ENCODE measurements at regions not wholly inside any gene's neighbourhood (a gene's known extent, or its start where the extent isn't known, plus 50 kb on each side); places are given as distances from the start of the nearest gene placed in this dataset.
"Not testable (repeated sequence)": the region's sequence is repeated elsewhere in the genome, so short reads cannot be mapped to it uniquely, and the experiment has no call there.

- DNase-seq (ENCODE audit: low read depth) = not testable (repeated sequence)
Observed at GRCh38 chr14:106410229-106410628, 883.8 kb downstream of the TMEM121 start.

DNA sequence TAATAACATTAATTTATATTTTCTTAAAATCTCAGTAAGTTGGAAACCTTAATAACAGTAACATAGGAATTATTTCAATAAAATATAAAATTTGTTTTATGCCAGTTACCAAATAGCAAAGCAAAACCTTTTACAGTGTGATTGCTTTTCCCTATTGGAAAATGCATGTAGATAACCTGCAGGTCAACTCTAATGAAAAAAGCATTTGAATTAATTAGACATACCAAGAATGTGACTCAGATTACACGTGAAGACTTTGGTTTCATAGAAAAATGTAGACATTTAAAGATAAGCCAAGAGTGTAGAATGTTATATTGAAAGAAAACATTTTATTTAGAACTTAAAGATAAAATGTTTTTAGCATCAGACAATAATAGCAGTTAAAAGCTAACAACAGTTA lies 888.1 kb downstream of the TMEM121 start:
- no peak for DNase-seq (ENCODE audit: low read depth)

GRCh38 chr14:106417224-106418049 lies 891.1 kb downstream of the TMEM121 start:
- DNase-seq (ENCODE audit: low read depth) = peak; percentile 61

DNA sequence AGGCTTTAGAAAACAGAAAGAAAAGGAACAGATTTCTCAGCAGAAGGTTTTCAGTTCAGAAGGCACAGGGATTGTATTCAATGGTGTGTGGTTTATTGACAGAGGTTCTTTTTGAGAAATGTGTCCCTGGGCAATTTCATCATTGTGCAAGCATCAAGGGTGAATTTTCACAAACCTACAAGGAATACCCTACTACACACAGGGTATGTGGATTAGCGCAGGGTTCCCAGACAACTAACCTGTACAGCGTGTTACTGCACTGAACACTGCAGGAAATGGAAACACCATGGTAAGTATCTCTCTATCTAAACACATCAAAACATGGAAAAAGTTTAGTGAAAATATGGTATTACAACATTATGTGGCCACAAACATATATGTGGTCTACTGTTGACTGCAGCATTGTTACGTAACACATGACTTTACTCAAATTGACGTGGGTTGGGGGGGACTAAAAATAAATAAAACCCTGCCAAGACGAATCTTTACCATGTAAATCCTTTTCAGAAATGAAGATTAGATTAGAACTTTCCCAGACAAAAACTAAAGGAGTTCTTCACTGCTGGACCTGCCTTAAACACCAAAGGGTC lies 893.1 kb downstream of the TMEM121 start:
- DNase-seq (ENCODE audit: low read depth) = no peak

DNA sequence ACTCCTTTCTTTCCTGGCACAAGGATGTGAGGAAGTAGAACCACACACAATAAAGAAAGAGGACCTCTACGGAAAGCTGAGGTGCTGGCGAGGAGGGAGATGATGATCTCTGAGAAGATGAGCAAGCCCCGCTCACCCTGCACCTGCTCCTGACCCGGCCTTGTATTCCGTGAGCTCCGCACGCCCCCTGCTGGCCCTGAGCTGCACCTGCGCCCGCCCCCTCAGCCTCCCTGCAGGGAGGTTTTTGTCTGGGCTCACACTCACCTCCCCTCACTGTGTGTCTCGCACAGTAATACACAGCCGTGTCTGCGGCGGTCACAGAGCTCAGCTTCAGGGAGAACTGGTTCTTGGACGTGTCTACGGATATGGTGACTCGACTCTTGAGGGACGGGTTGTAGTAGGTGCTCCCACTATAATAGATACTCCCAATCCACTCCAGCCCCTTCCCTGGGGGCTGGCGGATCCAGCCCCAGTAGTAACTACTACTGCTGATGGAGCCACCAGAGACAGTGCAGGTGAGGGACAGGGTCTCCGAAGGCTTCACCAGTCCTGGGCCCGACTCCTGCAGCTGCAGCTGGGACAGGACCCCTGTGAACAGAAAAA lies 895.1 kb downstream of the TMEM121 start:
- peak; percentile 31 for DNase-seq (ENCODE audit: low read depth)

DNA sequence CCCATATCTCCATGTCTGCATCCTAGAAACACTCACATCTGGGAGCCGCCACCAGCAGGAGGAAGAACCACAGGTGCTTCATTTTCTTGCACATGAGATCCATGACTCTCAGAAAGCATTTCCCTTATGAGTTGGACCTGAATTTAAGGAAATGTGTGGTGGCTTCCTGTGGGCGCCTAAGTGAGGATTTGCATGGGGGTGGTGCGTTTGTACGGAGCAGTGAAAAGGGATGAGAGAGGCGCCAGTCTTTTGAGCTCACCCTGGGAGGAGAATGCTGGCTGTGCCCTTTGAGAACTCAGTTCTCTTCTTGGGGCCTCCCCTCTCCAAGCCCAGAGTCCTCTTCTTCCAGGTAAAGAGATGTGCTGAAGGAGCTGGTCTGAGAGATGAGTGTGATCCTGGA lies 895.7 kb downstream of the TMEM121 start:
- DNase-seq (ENCODE audit: low read depth) = no peak

DNA sequence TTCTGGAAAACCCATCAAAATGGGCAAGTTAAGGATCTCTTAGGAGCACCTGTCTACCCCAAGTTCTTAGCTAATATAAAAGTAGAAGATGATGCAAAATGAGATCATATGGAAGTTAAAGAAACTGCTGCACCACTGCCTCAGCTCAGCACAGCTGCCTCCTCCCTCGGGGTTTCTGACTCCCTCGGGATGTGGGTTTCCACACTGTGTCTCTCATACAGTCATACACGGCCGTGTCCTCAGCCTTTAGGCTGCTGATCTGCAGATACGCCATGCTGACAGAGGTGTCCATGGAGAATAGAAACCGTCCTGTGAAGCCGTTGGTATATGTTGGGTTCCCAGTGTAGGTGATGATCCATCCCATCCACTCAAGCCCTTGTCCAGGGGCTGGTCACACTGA lies 898.8 kb downstream of the TMEM121 start:
- not testable (repeated sequence) for DNase-seq (ENCODE audit: low read depth)

DNA sequence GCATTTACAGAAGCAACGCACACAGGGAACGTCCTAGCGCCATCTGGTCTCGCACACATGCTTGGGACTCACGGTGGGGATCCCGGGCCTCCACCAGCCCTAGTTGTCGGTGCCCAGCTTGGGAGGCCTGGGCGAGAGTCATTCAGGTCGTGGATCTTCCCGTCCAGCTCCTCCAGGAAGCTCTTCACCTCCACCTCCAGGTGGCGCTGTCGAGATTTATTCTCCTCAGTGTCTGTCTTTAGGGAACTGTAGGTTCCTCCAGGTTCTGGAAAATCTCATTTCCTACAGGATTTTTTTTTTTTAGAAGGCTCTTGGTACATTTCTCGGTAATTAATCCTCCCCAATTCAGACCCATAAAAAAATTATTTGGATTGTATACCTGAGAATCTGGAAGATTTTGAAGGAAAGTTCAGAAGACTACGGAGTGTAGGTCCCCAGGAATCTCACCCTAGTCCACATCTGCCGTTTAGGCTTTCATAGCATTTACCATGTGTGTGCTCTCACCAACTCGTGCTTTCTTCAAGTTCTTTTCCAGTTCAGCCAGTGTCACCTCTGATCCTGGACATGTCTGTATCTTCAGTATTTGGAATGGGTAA lies 910.0 kb downstream of the TMEM121 start:
- DNase-seq (ENCODE audit: low read depth) = peak; percentile 10

DNA sequence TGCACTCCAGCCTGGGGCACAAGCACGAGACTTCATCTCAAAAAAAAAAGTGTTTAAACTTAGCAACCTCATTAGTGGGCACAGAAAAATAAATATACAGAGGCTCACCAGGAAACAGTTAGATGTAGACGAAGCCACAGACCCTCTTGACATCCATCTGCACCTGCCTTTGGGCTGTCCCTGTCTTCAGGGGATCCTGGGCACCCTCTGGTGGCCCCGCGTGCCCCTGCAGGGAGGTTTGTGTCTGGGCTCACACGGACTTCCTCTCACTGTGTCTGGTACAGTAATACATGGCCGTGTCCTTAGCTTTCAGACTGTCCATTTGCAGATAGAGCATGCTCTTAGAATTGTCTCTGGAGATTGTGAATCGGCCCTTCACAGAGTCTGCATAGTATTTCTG lies 916.5 kb downstream of the TMEM121 start:
- no peak for DNase-seq (ENCODE audit: low read depth)

GRCh38 chr14:106455026-106455425 lies 928.6 kb downstream of the TMEM121 start:
- DNase-seq (ENCODE audit: low read depth) = no peak

- DNase-seq (ENCODE audit: low read depth) = peak; percentile 29
Observed at GRCh38 chr14:106459971-106460730, 933.8 kb downstream of the TMEM121 start.

DNA sequence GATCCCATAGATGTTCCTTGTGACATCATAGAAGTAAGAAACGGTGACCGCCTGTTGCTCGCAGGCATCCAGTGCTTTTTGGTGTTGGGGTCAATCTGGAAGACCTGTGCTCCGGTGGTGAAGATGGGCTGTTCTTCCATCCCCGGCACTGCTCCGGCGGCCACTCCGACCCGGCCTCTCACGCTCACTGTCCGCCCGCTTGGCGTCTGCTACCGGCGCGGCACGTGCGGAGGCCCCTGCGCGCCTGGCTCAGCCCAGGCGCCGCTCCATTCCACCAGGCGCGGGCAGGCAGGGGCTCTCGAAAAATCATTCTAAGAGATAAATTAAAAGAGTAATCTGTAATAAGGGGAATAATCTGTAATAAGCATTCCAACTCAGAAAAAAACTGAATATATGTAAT lies 934.5 kb downstream of the TMEM121 start:
- DNase-seq (ENCODE audit: low read depth) = no peak

DNA sequence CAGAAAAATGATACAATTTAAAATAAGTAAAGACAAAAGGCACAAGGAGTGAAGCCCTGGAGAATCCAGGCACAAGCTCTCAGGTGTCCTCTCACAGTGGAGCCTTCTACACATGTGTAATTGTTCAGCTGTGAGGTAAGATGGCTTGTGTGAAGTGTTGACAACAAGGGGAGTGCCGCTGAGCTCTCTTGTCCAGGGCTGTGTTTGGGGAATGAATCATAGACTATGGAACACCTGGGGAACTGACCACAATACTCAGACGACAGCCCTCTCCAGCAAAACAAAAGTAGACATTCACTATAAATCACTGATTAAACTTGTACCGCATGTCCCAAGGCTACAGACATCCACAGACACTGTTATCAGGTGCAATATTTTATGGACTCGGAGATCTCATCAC lies 940.1 kb downstream of the TMEM121 start:
- DNase-seq (ENCODE audit: low read depth) = not testable (repeated sequence)

DNA sequence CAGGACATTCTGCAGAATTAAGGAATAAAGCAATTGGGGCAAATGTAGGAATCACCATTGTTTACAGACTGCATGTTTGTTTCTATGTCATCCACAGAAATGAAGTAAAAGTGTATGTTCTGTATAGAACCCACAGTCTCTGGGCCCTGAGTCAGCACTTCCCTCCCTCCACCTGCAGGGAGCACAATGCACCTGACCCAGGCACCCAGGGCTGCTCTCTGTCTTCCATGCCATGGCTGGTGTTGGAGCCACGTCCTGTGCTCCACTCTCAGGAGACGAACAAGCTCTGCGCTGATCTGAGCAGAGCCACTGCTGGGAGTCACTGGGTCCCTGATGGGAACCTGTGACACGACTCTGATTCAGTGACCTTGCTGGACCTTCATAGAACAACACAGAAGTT lies 942.5 kb downstream of the TMEM121 start:
- DNase-seq (ENCODE audit: low read depth) = not testable (repeated sequence)

DNA sequence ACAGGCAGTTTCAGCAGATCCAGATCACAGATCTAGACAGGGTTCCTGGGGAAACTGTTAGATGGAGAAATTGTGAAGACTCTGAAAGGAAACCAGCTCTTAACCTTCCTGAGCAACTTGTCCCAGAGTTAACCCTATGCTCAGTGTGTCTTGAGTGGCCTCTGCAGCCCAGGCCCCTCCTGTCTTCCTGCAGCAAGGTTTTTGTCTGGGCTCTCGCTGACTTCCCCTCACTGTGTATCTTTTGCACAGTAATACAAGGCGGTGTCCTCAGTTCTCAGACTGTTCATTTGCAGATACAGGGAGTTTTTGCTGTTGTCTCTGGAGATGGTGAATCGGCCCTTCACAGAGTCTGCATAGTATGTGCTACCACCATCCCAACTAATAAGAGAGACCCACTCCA lies 943.6 kb downstream of the TMEM121 start:
- DNase-seq (ENCODE audit: low read depth) = not testable (repeated sequence)

DNA sequence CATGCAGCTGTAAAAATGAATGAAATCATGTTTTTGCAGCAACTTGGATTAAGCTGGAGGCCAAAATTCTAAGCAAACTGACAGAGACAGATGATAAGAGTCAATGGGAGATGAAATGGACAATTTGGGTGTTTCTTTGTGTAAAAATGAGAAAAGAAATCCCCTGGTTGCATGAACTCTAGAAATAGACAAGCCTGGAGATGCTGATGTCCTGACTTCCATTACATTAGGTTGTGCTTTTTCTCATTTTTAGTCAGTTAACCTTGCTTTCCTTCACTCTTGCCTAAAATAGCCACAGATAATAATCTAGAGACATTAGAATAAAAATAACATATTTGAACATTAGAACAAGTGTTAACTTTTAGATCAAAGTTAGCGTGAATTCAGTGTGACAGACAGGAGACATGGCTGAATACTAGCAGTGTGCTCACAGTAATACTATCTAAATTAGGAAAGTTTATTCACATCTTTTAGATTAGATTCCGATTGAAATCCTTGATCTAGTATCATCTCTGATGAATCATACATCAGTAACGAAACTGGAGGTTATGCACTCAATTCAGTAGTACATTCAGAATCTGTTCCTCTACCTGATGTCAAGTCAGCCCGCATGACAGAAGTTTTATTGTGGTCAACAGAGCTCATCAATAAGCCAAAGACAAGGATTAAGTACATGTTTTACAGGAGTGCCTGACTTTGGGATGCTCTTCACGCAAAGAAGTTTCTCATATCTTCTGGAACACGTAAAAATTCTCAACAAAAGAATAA lies 948.1 kb downstream of the TMEM121 start:
- DNase-seq (ENCODE audit: low read depth) = not testable (repeated sequence)

- not testable (repeated sequence) for DNase-seq (ENCODE audit: low read depth)
Observed at GRCh38 chr14:106475214-106475613, 948.8 kb downstream of the TMEM121 start.

DNA sequence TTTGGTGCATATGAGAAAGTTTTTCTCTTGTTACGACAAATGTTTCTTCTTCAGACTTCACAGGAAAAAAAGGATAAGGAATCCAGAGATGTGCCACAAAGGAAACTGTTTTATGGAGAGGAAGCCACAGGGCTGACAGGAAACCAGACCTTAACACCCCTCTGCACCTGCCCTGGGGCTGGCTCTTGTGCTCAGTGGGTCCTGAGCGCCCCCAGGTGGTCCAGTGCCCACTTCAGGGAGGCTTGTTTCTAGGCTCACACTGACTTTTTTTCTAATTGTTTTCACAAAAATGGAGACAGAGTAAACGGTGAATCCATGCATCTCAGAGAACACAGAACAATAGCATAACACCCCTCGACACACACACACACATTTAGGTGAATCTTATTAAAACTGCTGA lies 951.2 kb downstream of the TMEM121 start:
- DNase-seq (ENCODE audit: low read depth) = not testable (repeated sequence)

DNA sequence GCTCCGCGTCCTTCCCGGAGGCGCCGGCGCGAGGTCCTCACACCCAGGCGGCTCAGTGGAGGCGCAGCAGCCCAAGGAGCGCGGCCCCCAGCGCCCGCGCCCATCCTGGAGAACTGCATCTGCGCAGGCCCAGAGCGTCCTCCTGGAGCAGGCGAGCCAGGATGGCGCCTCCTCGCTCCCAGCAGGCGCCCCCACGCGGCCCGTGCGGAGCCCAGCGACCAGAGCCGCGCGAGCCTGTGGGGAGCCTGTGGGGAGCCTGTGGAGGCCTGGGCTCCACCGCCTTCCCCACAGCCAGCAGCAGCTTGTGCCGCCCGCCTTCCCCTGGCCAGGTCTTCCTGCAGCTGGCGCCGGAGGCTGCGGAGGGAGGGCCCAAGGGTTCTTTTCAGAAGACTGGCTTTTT lies 953.9 kb downstream of the TMEM121 start:
- DNase-seq (ENCODE audit: low read depth) = not testable (repeated sequence)

- DNase-seq (ENCODE audit: low read depth) = not testable (repeated sequence)
Observed at GRCh38 chr14:106482213-106482612, 955.8 kb downstream of the TMEM121 start.

- no peak for DNase-seq (ENCODE audit: low read depth)
Observed at GRCh38 chr14:106487600-106487999, 961.2 kb downstream of the TMEM121 start.
